Endothelial cell (in vitro differentiated cells): ENCODE measurements at regions not wholly inside any gene's neighbourhood (a gene's known extent, or its start where the extent isn't known, plus 50 kb on each side); places are given as distances from the start of the nearest gene placed in this dataset.

Experiments used
- DNase-seq: peaks from one replicate; pipeline ENCODE4 v3.0.0; 2021; ENCODE audit warnings: low spot score
- H3K27ac Mint-ChIP-seq: one replicate; pipeline ENCODE4 v1.8.0; 2021; ENCODE audit warnings: mixed read lengths, inconsistent platforms; ENCODE audit not compliant: unreplicated experiment
- H3K27me3 Mint-ChIP-seq: one replicate; pipeline ENCODE4 v1.8.0; 2021; ENCODE audit warnings: mild to moderate bottlenecking, moderate library complexity, mixed read lengths, inconsistent platforms; ENCODE audit not compliant: unreplicated experiment
- H3K36me3 Mint-ChIP-seq: one replicate; pipeline ENCODE4 v1.8.0; 2021; ENCODE audit warnings: mild to moderate bottlenecking, low read depth, mixed read lengths, inconsistent platforms; ENCODE audit not compliant: unreplicated experiment
- H3K4me1 Mint-ChIP-seq: one replicate; pipeline ENCODE4 v1.8.0; 2021; ENCODE audit warnings: mild to moderate bottlenecking, mixed read lengths, inconsistent platforms; ENCODE audit not compliant: unreplicated experiment
- H3K4me3 Mint-ChIP-seq: one replicate; pipeline ENCODE4 v1.8.0; 2021; ENCODE audit warnings: mild to moderate bottlenecking, mixed read lengths, inconsistent platforms; ENCODE audit not compliant: unreplicated experiment
- H3K9me3 Mint-ChIP-seq: one replicate; pipeline ENCODE4 v1.8.0; 2021; ENCODE audit warnings: mixed read lengths, inconsistent platforms; ENCODE audit not compliant: unreplicated experiment
- TF ChIP-seq, protein P1 (sequence below): fragments of 200-600 bp; sonication (generic); IDR thresholded peaks from one replicate; pipeline ENCODE4 v1.5.0; 2021; ENCODE audit warnings: antibody characterized with exemption; ENCODE audit not compliant: unreplicated experiment

DNA sequence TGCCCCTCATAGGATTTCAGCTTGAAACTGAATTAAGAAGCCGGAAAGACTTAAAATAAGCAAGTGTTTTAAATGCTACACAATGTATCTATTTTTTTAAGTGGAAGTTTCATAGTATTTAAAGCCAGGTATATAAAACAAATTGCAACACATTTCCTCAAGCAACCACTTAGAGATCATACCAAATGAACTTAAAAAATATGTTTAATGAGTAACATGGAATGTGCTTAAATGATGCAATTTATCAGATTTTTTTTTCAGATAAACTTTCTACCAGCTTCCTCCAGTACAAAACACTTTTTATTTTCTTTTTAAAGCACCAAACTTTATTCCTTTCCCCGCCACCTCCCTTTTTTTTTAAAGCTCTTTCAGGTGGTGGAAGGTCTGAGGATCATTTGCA is 534.3 kb downstream of the BMP2 start:
- Mint-ChIP-seq H3K9me3 (no peaks in the 10 kb centered on the region), H3K27ac (no peak overlapping the region), H3K4me1 (peaks cover 5% of the 10 kb centered on the region), H3K4me3 (no peak overlapping the region), H3K27me3 (no peaks in the 10 kb centered on the region), H3K36me3 (no peaks in the 10 kb centered on the region)
- no peak for DNase-seq
- TF ChIP-seq, protein P1, sequence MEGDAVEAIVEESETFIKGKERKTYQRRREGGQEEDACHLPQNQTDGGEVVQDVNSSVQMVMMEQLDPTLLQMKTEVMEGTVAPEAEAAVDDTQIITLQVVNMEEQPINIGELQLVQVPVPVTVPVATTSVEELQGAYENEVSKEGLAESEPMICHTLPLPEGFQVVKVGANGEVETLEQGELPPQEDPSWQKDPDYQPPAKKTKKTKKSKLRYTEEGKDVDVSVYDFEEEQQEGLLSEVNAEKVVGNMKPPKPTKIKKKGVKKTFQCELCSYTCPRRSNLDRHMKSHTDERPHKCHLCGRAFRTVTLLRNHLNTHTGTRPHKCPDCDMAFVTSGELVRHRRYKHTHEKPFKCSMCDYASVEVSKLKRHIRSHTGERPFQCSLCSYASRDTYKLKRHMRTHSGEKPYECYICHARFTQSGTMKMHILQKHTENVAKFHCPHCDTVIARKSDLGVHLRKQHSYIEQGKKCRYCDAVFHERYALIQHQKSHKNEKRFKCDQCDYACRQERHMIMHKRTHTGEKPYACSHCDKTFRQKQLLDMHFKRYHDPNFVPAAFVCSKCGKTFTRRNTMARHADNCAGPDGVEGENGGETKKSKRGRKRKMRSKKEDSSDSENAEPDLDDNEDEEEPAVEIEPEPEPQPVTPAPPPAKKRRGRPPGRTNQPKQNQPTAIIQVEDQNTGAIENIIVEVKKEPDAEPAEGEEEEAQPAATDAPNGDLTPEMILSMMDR, result no peak

DNA sequence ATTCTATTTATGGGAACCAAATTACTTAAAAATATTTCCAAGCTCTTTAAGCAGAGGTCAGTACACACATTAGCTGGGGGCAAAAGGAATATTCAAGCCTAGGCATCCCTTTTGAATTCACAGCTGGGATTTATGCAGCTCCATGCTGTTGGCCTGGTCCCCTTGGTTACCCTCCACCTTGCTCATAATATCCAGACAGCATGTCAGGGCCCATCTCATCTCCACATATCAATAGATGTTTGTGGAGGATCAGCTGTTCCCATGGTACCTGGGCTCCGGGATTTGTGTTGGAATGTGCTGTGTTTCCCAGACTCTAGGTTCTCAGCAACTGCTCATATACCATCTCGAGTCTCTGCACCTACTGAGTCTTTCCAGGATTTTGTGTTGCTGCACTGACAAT is 534.8 kb downstream of the BMP2 start:
- Mint-ChIP-seq H3K4me3 (no peak overlapping the region), H3K36me3 (no peaks in the 10 kb centered on the region), H3K27ac (no peak overlapping the region), H3K4me1 (peaks cover 5% of the 10 kb centered on the region), H3K9me3 (no peaks in the 10 kb centered on the region), H3K27me3 (no peaks in the 10 kb centered on the region)
- TF ChIP-seq, protein P1, result no peak
- no peak for DNase-seq

DNA sequence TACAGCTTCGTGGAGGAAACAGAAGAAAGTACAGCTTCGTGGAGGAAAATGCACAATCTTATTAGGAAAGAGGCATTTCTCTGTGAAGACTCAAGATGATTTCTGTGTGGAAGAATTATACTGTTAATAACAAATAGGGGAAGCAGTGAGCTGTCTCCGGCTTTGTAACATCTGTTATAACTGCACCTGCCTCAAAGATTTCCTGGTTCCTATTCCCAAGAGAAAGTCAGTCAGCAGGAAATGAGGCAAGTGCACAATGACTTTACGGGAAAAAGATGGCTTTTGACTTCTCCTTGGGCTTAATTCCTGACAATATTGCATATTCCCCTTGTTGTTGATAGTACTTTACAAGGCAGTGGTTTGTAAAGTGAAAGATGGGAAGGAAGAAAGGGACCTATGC is 538.5 kb downstream of the BMP2 start:
- DNase-seq, result no peak
- H3K27ac Mint-ChIP-seq, result no peak overlapping the region
- no peaks in the 10 kb centered on the region for H3K9me3 Mint-ChIP-seq
- H3K4me3 Mint-ChIP-seq, result no peak overlapping the region
- peaks cover 5% of the 10 kb centered on the region for H3K4me1 Mint-ChIP-seq
- H3K27me3 Mint-ChIP-seq, result no peaks in the 10 kb centered on the region
- TF ChIP-seq, protein P1, result no peak
- no peaks in the 10 kb centered on the region for H3K36me3 Mint-ChIP-seq

DNA sequence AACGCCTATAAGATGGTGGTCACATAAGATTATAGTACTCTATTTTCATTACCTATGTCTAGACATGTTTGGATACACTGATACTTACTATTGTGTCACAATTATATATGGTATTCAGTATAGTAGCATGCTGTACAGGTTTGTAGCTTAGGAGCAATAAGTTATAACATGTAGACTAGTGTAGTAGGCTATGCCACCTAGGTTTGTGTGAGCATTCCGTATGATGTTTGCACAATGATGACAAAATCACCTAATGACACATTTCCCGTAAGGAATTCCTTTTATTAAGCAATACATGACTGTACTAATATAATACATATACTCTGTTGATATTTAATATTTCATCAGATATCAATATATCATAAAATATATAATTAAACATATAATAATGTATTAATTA is 540.7 kb downstream of the BMP2 start:
- TF ChIP-seq, protein P1, result no peak
- H3K4me1 Mint-ChIP-seq, result peaks cover 5% of the 10 kb centered on the region
- H3K27me3 Mint-ChIP-seq, result no peaks in the 10 kb centered on the region
- no peak overlapping the region for H3K27ac Mint-ChIP-seq
- DNase-seq, result no peak
- H3K4me3 Mint-ChIP-seq, result no peak overlapping the region
- H3K9me3 Mint-ChIP-seq, result no peaks in the 10 kb centered on the region
- H3K36me3 Mint-ChIP-seq, result no peaks in the 10 kb centered on the region

GRCh38 chr20:7313047-7313446 is 545.6 kb downstream of the BMP2 start:
- no peak overlapping the region for H3K4me3 Mint-ChIP-seq
- H3K4me1 Mint-ChIP-seq, result no peaks in the 10 kb centered on the region
- DNase-seq, result no peak
- no peak overlapping the region for H3K27ac Mint-ChIP-seq
- no peaks in the 10 kb centered on the region for H3K9me3 Mint-ChIP-seq
- H3K27me3 Mint-ChIP-seq, result no peaks in the 10 kb centered on the region
- H3K36me3 Mint-ChIP-seq, result no peaks in the 10 kb centered on the region
- TF ChIP-seq, protein P1, result no peak
